ENCODE measurements at regions not wholly inside any gene's neighbourhood (a gene's known extent, or its start where the extent isn't known, plus 50 kb on each side); places are given as distances from the start of the nearest gene placed in this dataset.

GRCh38 chr6:169938262-169938701 is 186.9 kb downstream of the ERMARD start:
- TF ChIP-seq POLR2A (IDR thresholded peaks at IDR 0.05) (no peak), CTCF (IDR thresholded peaks at IDR 0.05) (no peak)
- H3K4me3 ChIP-seq = no peak overlapping the region
- no peaks in the 10 kb centered on the region for H3K36me3 ChIP-seq (ENCODE audit: low read depth, missing control alignments)
- no peaks in the 10 kb centered on the region for H3K9me3 ChIP-seq
- H3K27me3 ChIP-seq = no peaks in the 10 kb centered on the region
- intact Hi-C loops (cut with DNase I; ENCODE audit: low total_unique reads) = no loop called here
- H3K4me1 ChIP-seq = peaks cover 3% of the 10 kb centered on the region
- H3K27ac ChIP-seq = no peak overlapping the region
- no peak for DNase-seq
- 82 to 88% methylated on average over 10 to 14 of the region's 14 CpGs for WGBS, 2 donors

GRCh38 chr6:169937389-169938261 is 186.2 kb downstream of the ERMARD start:
- Histone ChIP-seq H3K4me3 (no peak overlapping the region), H3K4me1 (peaks cover 3% of the 10 kb centered on the region), H3K36me3 (ENCODE audit: low read depth, missing control alignments) (no peaks in the 10 kb centered on the region), H3K9me3 (no peaks in the 10 kb centered on the region), H3K27me3 (no peaks in the 10 kb centered on the region), H3K27ac (no peak overlapping the region)
- intact Hi-C loops (cut with DNase I; ENCODE audit: low total_unique reads) = no loop called here
- TF ChIP-seq POLR2A (IDR thresholded peaks at IDR 0.05) (no peak), CTCF (IDR thresholded peaks at IDR 0.05) (no peak)
- WGBS, 2 donors = 70 to 81% methylated on average over 17 to 23 of the region's 23 CpGs
- DNase-seq = no peak

- peak overlapping the region in 1 of 2 donors; percentile 21 for H3K4me3 ChIP-seq
- H3K9me3 ChIP-seq = no peaks in the 10 kb centered on the region
- intact Hi-C loops (cut with DNase I; ENCODE audit: low total_unique reads) = no loop called here
- H3K36me3 ChIP-seq (ENCODE audit: low read depth, missing control alignments) = no peaks in the 10 kb centered on the region
- TF ChIP-seq CTCF (IDR thresholded peaks at IDR 0.05) (no peak), POLR2A (IDR thresholded peaks at IDR 0.05) (no peak)
- no peak for DNase-seq
- no peaks in the 10 kb centered on the region for H3K27me3 ChIP-seq
- H3K4me1 ChIP-seq = peaks cover 3% of the 10 kb centered on the region
- WGBS, 2 donors = 65 to 73% methylated on average over 30 to 33 of the region's 34 CpGs
- H3K27ac ChIP-seq = no peak overlapping the region
These were observed 185.0 kb downstream of the ERMARD start for GRCh38 chr6:169936355-169936975.

GRCh38 chr6:169935861-169936260 is 184.4 kb downstream of the ERMARD start:
- Histone ChIP-seq H3K9me3 (no peaks in the 10 kb centered on the region), H3K36me3 (ENCODE audit: low read depth, missing control alignments) (no peaks in the 10 kb centered on the region), H3K4me3 (no peak overlapping the region), H3K27ac (no peak overlapping the region), H3K27me3 (no peaks in the 10 kb centered on the region), H3K4me1 (peaks cover 3% of the 10 kb centered on the region)
- DNase-seq = no peak
- 77 to 83% methylated on average over 2 to 8 of the region's 8 CpGs for WGBS, 2 donors
- intact Hi-C loops (cut with DNase I; ENCODE audit: low total_unique reads) = no loop called here
- TF ChIP-seq CTCF (IDR thresholded peaks at IDR 0.05) = no peak
- TF ChIP-seq POLR2A (IDR thresholded peaks at IDR 0.05) = no peak

Data from testis (tissue), 2 donors.